HepG2 (cell line): ENCODE measurements at regions not wholly inside any gene's neighbourhood (a gene's known extent, or its start where the extent isn't known, plus 50 kb on each side); places are given as distances from the start of the nearest gene placed in this dataset.

Experiments used
- ARNT ChIP-seq: fragments of 450-650 bp; IDR thresholded peaks from 2 replicates; pipeline ENCODE4 v1.6.1; 2017
- FOXO4 ChIP-seq: sonication (generic); formaldehyde crosslinking; conservative IDR thresholded peaks from 2 replicates; pipeline ENCODE4 v1.8.1; 2023; ENCODE audit warnings: missing genetic modification reagents
- JUN ChIP-seq: sonication (generic); formaldehyde crosslinking; IDR thresholded peaks from 2 replicates; pipeline ENCODE4 v1.4.0; 2020; ENCODE audit warnings: mild to moderate bottlenecking, missing genetic modification reagents
- NFE2L1 ChIP-seq: sonication (generic); formaldehyde crosslinking; IDR thresholded peaks from 2 replicates; pipeline ENCODE4 v1.4.0; 2020; ENCODE audit warnings: missing genetic modification reagents, mild to moderate bottlenecking, borderline replicate concordance
- SP2 ChIP-seq: sonication (generic); formaldehyde crosslinking; IDR thresholded peaks from 2 replicates; pipeline ENCODE4 v1.5.1; 2020; ENCODE audit warnings: mild to moderate bottlenecking, missing genetic modification reagents
- ZNF251 ChIP-seq: sonication (generic); formaldehyde crosslinking; IDR thresholded peaks from 2 replicates; pipeline ENCODE4 v1.9.0; 2021; ENCODE audit warnings: mild to moderate bottlenecking, missing genetic modification reagents
- ZNF407 ChIP-seq: sonication (generic); formaldehyde crosslinking; IDR thresholded peaks from one replicate; pipeline ENCODE4 v1.5.1; 2020; ENCODE audit warnings: mild to moderate bottlenecking, missing genetic modification reagents; ENCODE audit errors: not compliant biosample characterization
- ZNF83 ChIP-seq: sonication (generic); formaldehyde crosslinking; IDR thresholded peaks from 2 replicates; pipeline ENCODE4 v1.4.0; 2020; ENCODE audit warnings: missing genetic modification reagents, mild to moderate bottlenecking, borderline replicate concordance

- TF ChIP-seq FOXO4: no peak
- no peak for TF ChIP-seq ARNT
- TF ChIP-seq ZNF251 (CRISPR knock-in tag): no peak
- no peak for TF ChIP-seq SP2
- TF ChIP-seq NFE2L1 (CRISPR knock-in tag): no peak
- no peak for TF ChIP-seq ZNF407
- TF ChIP-seq ZNF83 (CRISPR knock-in tag): no peak
- TF ChIP-seq JUN (CRISPR knock-in tag): no peak
Observed at GRCh38 chr10:118963341-118963740, 66.2 kb upstream of the NANOS1 start (continued).
